ENCODE measurements at regions not wholly inside any gene's neighbourhood (a gene's known extent, or its start where the extent isn't known, plus 50 kb on each side); places are given as distances from the start of the nearest gene placed in this dataset.
"Not testable (repeated sequence)": the region's sequence is repeated elsewhere in the genome, so short reads cannot be mapped to it uniquely, and the experiment has no call there.

- Histone ChIP-seq H3K4me3 (no peak overlapping the region), H3K27ac (no peak overlapping the region)
Observed at GRCh38 chr2:4219101-4219500, 515.7 kb downstream of the DCDC2C start.

- Histone ChIP-seq H3K27ac (no peak overlapping the region), H3K4me3 (no peak overlapping the region)
Observed at GRCh38 chr2:4219571-4219970, 516.2 kb downstream of the DCDC2C start.

GRCh38 chr2:4221434-4221833 is 518.1 kb downstream of the DCDC2C start:
- no peak overlapping the region for H3K4me3 ChIP-seq
- no peak overlapping the region for H3K27ac ChIP-seq

- Histone ChIP-seq H3K27ac (no peak overlapping the region), H3K4me3 (no peak overlapping the region)
Observed at GRCh38 chr2:4221845-4222244, 518.5 kb downstream of the DCDC2C start.

GRCh38 chr2:4244422-4244821 is 541.0 kb downstream of the DCDC2C start:
- not testable (repeated sequence) for H3K4me3 ChIP-seq

GRCh38 chr2:4246364-4247131 is 543.2 kb downstream of the DCDC2C start:
- H3K4me3 ChIP-seq, result no peak overlapping the region
- no peak overlapping the region for H3K27ac ChIP-seq

More at GRCh38 chr2:4244422-4244821, 541.0 kb downstream of the DCDC2C start:
- H3K27ac ChIP-seq, result not testable (repeated sequence)

GRCh38 chr2:4247791-4248190 is 544.4 kb downstream of the DCDC2C start:
- Histone ChIP-seq H3K27ac (no peak overlapping the region), H3K4me3 (no peak overlapping the region)

GRCh38 chr2:4255491-4255890 is 552.1 kb downstream of the DCDC2C start:
- Histone ChIP-seq H3K27ac (no peak overlapping the region), H3K4me3 (no peak overlapping the region)

GRCh38 chr2:4256351-4256750 is 553.0 kb downstream of the DCDC2C start:
- no peak overlapping the region for H3K4me3 ChIP-seq
- no peak overlapping the region for H3K27ac ChIP-seq

GRCh38 chr2:4258563-4258962 is 555.2 kb downstream of the DCDC2C start:
- no peak overlapping the region for H3K4me3 ChIP-seq
- H3K27ac ChIP-seq, result no peak overlapping the region

GRCh38 chr2:4265936-4266335 is 562.6 kb downstream of the DCDC2C start:
- H3K27ac ChIP-seq, result no peak overlapping the region
- no peak overlapping the region for H3K4me3 ChIP-seq

GRCh38 chr2:4269885-4270284 is 566.5 kb downstream of the DCDC2C start:
- Histone ChIP-seq H3K27ac (no peak overlapping the region), H3K4me3 (no peak overlapping the region)

- no peak overlapping the region for H3K27ac ChIP-seq
- H3K4me3 ChIP-seq, result no peak overlapping the region
Observed at GRCh38 chr2:4272261-4272858, 569.0 kb downstream of the DCDC2C start.

GRCh38 chr2:4278392-4278791 is 575.0 kb downstream of the DCDC2C start:
- H3K27ac ChIP-seq, result no peak overlapping the region
- no peak overlapping the region for H3K4me3 ChIP-seq

GRCh38 chr2:4279431-4279830 is 576.1 kb downstream of the DCDC2C start:
- H3K4me3 ChIP-seq, result no peak overlapping the region
- H3K27ac ChIP-seq, result no peak overlapping the region

- Histone ChIP-seq H3K4me3 (no peak overlapping the region), H3K27ac (no peak overlapping the region)
Observed at GRCh38 chr2:4291430-4291829, 588.1 kb downstream of the DCDC2C start.

- no peak overlapping the region for H3K27ac ChIP-seq
- H3K4me3 ChIP-seq, result no peak overlapping the region
Observed at GRCh38 chr2:4295680-4296079, 592.3 kb downstream of the DCDC2C start.

- H3K27ac ChIP-seq, result no peak overlapping the region
- H3K4me3 ChIP-seq, result no peak overlapping the region
Observed at GRCh38 chr2:4300616-4301015, 597.2 kb downstream of the DCDC2C start.

- no peak overlapping the region for H3K4me3 ChIP-seq
- H3K27ac ChIP-seq, result no peak overlapping the region
Observed at GRCh38 chr2:4324531-4324930, 621.2 kb downstream of the DCDC2C start.

GRCh38 chr2:4336864-4337263 is 633.5 kb downstream of the DCDC2C start:
- H3K4me3 ChIP-seq, result no peak overlapping the region
- no peak overlapping the region for H3K27ac ChIP-seq

GRCh38 chr2:4338345-4338744 is 635.0 kb downstream of the DCDC2C start:
- no peak overlapping the region for H3K4me3 ChIP-seq
- H3K27ac ChIP-seq, result no peak overlapping the region

GRCh38 chr2:4340536-4340935 is 637.2 kb downstream of the DCDC2C start:
- H3K4me3 ChIP-seq, result no peak overlapping the region
- no peak overlapping the region for H3K27ac ChIP-seq
